Activated gamma-delta T cell treated with anti-CD3 and anti-CD28 coated beads, Interleukin-2, amount 50 U/mL, for 16 hours (primary cell): ENCODE measurements at regions not wholly inside any gene's neighbourhood (a gene's known extent, or its start where the extent isn't known, plus 50 kb on each side); places are given as distances from the start of the nearest gene placed in this dataset.

ENCODE experiments used
- DNase-seq: peaks from one replicate; pipeline ENCODE4 v3.0.0-alpha.2; 2020; ENCODE audit warnings: low read depth

DNA sequence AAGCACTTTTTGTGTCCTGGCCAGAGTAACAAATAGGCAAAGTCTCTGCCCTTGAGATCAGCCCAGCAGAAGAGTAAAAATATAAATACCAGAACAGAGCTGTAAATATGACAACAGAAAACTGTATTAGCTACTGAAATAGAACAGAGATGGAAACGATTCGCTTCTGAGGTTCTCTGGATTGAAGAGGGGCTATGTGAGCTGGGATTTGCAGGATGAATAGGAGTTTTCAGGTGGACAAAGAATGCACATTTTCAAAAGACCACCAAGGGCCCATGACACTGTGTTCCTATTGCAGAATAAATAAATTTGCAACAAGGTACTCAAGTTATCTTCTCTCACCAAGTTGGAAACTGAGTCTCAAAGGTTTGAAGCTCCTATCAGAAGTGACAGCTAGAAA is 176.6 kb downstream of the BCL11B start:
- no peak for DNase-seq

DNA sequence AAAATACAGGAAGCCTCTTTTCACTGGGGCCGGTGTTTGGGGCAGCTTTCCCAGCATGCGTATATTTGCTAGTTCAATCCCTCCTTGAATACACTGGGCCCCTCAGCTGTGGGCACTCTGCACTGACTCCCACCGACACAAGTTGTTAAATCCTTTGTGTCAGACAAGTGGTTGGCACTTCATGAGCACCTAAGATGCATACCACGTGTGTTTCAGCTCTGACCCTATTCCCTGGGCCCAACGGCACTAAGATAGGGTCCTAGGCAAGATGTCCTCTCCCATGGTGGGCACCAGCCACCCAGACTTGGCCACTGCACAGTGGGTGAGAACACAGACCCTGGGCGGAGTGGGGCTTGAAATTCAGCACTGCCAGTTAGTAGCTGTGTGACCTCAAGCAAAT is 173.8 kb downstream of the BCL11B start:
- no peak for DNase-seq

DNA sequence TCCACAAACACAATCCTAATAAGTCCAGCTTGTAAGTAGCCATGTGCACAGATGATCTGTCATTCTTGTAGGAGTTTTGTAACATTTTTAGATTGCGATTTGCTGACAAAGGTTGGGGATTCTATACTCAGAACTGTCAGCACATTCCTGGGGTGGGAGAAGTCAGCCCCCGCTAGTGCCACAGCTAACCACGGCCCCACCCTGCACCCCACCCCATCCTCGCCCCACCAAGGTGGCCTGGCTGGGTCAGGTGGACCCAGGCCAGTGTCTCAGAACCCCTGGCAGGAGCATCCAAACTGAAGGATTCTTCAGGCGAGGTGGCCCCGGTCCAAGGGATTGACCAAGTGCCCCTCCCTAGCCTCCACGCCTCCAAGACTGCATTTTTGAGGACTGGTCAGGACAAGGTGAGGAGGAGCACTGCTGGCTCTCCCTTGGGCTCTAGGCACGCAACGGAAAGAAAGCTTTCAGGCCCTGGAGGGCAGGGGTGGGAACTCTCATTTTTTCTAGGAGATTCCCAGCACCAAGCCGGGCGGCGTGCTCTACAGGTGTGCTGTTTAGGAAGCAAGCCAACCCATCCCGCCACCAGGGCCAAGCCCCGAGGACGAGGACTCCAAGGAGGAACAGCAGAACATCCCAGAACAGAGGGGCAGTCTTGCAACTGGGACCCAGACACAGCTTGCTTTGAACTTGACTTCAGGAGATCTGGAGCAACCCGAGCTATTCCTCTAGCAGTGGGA is 172.8 kb downstream of the BCL11B start:
- DNase-seq = no peak

DNA sequence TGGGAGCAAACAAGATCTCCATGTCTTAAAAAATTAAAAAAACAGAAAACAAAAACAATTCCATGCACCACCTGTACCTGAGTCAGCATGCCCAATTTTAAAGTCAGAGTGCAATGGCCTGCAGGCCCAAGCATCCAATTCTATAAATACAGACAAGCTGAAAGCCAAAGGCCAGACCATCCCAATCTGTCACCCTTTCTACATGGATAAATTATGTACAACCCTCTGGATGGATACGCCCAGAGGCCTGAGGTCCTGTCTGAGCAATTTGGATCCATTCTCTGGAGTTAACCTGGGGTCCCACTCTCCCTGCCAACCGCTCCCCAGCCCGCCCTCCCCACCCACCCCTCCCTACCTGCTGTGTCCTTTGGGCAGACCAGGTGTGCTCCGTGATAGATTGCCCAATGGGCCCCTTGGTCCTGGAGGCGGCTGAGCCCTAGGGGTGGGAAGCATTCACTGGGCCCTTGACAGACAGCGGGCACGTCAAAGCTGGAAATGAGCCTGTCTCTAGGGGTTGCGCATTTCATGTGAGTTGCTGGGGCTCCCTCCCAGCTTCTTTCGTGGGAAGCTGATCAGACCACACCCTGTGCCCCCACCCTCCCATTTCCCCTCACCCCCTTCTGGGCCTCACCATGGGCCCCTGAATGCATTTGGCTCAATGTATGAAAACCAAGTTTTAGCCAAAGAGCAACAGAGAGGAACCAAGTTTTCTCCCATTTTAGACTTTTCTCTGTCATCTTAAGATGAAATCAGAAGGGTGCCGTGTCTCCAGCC is 171.3 kb downstream of the BCL11B start:
- DNase-seq = no peak

DNA sequence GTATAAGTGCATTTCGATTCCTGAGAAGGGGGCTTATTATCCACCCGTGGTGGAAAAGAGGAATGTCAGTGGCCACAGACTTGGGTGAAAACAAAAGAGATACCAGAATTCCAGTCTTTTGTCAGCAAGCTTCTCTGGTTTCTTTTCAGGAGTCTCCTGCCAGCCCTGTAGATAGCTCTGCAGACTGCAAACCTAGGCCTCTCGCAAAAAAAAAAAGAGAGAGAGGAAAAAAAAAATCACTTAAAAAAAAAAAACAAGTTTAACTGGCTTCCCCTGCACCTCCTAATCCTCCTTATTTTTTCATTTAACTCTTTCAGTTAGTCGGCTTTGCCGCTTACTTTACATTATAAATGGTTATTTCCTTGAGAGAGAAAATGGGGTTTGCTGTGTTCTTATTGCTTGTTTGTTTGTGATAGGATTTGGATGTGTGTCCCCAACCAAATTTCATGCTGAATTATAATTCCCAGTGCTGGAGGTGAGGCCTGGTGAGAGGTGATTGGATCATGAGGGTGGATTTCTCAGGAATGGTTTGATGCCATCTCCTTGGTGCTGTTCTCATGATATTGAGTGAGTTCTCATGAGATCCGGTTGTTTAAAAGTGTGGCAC is 170.0 kb downstream of the BCL11B start:
- no peak for DNase-seq

DNA sequence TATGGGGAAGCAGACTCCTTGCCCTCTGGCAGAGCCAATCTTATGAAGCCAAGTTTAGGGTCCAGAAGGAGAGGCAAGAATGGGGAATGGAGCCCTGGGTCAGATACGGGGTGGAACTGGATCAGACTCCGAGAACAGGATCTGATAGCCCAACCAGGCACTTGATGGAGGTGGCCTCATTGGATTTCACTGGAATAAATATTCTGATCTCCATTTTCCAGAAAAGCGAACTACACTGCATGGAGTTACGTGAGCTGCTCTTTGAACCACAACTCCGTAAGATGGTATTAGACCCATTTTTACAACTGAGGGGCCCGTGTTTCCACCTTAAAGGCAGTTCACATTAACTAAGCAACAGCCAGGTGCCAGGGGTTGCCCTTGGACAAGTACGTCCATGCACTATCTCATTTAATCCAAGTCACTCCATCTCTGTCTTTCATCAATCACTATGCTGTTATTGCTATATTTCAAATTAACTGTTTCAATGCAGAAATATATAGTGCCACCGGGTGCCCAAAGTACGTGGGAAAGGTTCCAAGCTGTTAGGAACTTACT is 155.2 kb downstream of the BCL11B start:
- DNase-seq = no peak

DNA sequence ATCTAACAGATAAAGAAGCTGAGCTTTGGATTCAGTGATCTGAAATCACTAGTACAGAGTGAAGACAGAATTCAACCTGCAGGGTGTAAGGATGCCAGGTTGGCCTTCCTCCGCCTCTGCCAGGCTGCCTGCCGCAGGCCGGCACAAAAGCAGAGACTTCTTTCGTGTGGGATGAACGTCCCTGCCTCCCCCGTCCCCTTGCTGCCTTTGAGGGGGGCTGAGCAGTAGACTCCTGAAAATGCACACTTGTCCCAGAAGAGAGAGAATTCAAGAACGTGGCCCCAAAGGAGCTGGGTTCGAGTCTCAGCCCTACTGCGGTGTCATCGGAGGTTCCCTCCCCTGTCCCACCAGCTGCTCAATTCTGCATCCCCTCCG is 154.3 kb downstream of the BCL11B start:
- DNase-seq = no peak

DNA sequence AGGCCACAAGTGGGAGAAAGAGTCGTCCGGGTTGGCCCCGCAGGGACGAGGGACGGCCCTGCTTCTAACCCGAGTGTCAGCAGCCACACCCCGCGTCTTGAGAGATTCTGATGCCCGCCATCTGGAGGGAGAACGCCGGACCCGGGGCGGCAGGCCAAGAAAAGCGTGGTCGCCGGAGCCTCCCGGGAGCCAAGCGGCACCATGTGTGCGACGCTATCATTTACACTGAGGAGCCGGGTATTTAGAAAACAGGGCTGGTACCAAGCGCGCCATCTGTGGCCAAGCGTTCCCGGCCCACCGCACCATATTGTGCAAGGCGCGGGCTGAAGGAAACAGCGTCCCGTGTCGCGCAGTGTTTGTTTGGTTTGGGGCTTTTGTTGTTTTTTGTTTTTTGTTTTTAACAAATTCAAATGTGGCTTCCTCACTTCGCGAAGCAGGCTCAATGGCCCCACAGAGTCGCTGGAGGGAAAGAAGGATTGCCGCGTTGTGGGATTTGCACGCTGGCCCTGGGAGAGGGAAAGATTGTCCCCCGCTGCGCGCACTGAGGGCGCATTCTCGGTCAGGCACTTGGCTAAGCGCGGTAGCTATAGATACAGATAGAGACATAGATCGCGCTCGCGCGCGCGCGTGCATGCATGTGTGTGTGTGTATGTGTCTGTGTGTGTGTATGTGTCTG is 153.8 kb downstream of the BCL11B start:
- DNase-seq = no peak

DNA sequence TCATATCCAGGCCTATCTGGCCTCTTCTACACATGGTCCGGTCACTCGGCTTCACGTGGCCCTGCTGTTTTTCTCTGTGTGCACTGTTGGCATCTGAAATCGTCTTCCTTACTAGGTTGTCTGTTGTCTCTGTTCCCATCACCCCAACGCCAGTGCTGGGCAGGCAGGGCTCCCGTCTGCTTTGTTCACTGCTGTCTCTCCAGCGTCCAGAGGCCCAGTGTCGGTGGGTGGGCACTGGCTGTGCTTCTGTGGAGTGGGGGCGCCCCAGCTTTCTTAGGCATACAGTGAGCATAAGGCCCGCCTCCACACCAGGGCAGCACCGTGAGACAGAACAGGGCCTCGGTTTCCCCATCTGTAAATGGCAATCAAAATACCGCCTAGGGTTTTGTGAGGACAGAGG is 153.1 kb downstream of the BCL11B start:
- no peak for DNase-seq
